Mononuclear cell (primary cell): ENCODE measurements at regions not wholly inside any gene's neighbourhood (a gene's known extent, or its start where the extent isn't known, plus 50 kb on each side); places are given as distances from the start of the nearest gene placed in this dataset.

ENCODE experiments used
- H3K27me3 ChIP-seq: 2 replicates; pipeline ENCODE4 v1.6.0; 2011; ENCODE audit warnings: low read length, control low read depth; ENCODE audit not compliant: insufficient read depth
- H3K4me1 ChIP-seq: 2 replicates; pipeline ENCODE4 v1.5.1; 2011; ENCODE audit warnings: mild to moderate bottlenecking, low read length, control low read depth; ENCODE audit not compliant: insufficient read depth
- H3K4me3 ChIP-seq: 2 replicates; pipeline ENCODE4 v1.5.1; 2011; ENCODE audit warnings: mild to moderate bottlenecking, low read length, moderate library complexity
- H3K9me3 ChIP-seq: 2 replicates; pipeline ENCODE4 v1.5.1; 2011; ENCODE audit warnings: low read depth, mild to moderate bottlenecking, control low read depth, low read length

DNA sequence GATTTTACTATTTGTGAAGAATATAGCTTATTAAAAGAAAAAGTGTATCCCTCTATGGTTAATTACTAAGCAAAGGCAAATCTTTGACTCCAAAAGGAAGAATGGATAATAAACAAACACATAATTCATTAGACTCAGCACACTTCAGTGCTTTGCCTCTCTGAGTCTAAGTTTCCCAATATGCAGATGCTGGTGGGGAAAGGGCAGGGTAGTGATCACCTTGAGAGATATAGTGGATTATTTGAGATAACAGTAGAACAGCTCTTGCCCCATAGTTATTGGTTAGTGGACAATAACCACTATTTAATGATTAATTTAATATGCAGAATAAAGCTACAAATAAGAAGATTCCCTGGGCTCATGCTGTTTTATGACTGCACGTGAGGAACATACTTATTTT is 98.2 kb upstream of the SLC8A1 start:
- Histone ChIP-seq H3K4me3 (no peak overlapping the region), H3K27me3 (no peaks in the 10 kb centered on the region), H3K9me3 (no peaks in the 10 kb centered on the region), H3K4me1 (peaks cover 3% of the 10 kb centered on the region)

DNA sequence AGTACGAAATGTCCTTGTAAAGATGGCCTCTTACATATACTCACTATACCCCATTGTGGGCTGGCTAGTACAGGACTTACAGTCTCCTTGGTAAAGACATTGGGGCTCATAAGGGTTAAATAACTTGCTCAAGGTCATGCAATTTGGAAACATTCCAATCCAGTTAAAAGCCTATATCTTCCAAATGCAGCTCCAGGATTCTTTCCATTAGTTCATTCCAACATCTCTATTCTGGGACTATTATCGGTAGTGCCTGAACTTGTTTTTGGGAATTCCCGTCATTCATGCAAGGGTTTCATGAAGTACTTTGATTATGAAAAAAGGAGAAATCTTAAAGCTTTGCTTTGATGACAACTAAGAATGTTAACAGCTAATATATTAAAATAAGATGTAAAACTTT is 99.2 kb upstream of the SLC8A1 start:
- H3K4me1 ChIP-seq: peaks cover 3% of the 10 kb centered on the region
- H3K9me3 ChIP-seq: no peaks in the 10 kb centered on the region
- H3K27me3 ChIP-seq: no peaks in the 10 kb centered on the region
- H3K4me3 ChIP-seq: no peak overlapping the region

DNA sequence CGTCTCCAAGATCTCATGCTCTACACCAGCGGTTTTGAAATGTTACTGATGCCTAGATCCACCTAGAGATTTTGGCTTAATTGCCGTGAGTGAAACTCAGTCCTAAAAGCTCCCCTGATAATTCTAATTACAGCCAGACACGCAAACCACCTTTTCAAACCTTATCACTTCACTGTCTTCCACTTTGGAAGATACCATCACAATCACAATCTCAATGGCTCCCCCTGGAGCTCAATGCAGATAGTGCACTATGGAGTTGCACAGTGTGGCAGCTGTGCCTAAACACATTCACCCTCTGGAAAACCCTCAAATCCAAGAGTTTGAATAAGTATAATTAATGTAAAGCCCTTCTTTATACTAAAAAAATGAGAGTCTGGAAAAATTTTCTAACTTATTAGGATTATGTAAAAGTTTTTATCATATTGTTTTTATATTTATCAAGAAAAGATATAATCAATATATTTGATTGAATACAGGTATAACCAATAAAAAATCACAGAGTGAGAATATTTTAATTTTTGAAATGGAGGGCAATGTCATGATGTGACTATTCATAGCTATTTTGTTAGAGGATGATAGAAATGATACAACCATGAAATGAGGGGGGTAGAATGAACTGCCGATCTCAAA is 102.9 kb upstream of the SLC8A1 start:
- peaks cover 23% of the 10 kb centered on the region for H3K4me1 ChIP-seq
- H3K4me3 ChIP-seq: no peak overlapping the region
- H3K9me3 ChIP-seq: no peaks in the 10 kb centered on the region
- no peaks in the 10 kb centered on the region for H3K27me3 ChIP-seq

DNA sequence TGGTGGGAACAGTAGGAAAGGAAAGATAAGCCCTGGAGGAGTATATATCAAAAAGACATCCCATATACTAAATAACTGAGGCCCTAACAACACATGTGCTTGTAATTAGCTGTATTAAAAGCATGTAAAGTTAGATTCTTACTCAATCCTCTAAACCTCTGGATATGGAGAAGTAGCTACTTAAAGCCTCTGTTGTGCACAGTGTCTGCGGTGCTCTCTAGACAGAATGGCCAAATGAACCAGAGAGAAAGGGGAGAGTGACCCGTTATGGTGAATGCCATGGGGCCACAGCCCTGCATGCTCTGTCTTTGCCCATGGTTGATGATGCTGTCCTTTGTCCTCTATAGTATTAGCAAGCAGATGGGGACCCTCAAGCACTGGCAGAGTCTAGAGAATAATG is 104.4 kb upstream of the SLC8A1 start:
- Histone ChIP-seq H3K4me3 (no peak overlapping the region), H3K4me1 (peaks cover 23% of the 10 kb centered on the region), H3K9me3 (no peaks in the 10 kb centered on the region), H3K27me3 (no peaks in the 10 kb centered on the region)

DNA sequence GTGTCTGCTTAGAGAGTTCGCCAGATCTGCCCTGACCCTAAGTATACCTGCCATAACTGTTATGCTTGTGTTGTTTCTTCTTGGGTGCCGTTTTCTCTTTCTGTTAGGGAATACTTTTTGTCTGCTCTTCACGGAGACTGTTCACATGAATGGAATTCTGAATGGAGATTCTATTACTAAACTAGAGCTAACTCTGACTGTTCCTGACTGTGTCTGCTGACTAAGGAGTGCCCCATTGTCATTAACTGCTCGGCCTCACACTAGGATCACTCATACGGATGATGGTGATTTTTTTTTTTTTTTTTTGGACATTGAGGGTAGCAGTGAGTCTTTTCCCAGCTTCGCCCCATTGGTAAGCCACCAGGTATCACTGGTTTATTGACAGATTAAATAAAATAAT is 104.8 kb upstream of the SLC8A1 start:
- Histone ChIP-seq H3K4me1 (peaks cover 23% of the 10 kb centered on the region), H3K4me3 (no peak overlapping the region), H3K9me3 (no peaks in the 10 kb centered on the region), H3K27me3 (no peaks in the 10 kb centered on the region)

DNA sequence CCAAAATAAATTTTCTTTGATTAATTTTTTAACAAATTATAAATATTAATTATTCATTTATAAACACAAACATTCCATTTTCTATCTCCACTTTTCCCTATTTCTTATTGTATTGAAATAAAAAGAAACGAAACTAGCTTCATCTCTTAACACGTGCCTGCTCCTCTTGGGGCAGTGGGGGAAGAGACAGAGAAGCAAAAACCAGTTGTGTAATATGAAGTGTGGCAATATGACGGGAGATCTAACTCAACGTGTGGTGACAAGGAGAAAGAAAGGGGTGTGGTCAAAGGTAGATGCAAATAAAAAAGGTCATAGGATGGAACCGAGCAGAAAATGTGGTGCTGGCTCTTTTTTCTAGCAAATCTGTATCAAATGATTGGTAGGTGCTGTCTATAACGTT is 106.9 kb upstream of the SLC8A1 start:
- H3K9me3 ChIP-seq: no peaks in the 10 kb centered on the region
- H3K27me3 ChIP-seq: no peaks in the 10 kb centered on the region
- peaks cover 23% of the 10 kb centered on the region for H3K4me1 ChIP-seq
- no peak overlapping the region for H3K4me3 ChIP-seq

DNA sequence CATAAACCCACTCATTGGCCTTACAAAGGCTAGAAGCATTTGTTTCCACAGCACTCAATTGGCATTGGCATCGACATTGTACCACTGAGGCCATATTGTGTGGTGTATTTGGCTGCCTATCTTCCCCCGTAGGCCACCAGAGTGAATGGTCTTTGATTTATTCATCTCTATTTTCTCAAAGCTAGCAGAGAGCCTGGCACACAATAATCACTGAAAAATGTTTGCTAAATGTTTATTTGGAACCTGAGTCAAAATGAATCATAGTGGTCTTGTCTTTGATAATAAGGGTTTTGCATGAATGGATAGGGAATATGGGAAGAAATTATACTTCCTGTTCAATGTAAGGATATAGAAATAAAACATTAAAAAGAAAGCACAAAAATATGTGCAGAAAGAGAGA is 107.3 kb upstream of the SLC8A1 start:
- no peak overlapping the region for H3K4me3 ChIP-seq
- no peaks in the 10 kb centered on the region for H3K27me3 ChIP-seq
- peaks cover 23% of the 10 kb centered on the region for H3K4me1 ChIP-seq
- H3K9me3 ChIP-seq: no peaks in the 10 kb centered on the region

DNA sequence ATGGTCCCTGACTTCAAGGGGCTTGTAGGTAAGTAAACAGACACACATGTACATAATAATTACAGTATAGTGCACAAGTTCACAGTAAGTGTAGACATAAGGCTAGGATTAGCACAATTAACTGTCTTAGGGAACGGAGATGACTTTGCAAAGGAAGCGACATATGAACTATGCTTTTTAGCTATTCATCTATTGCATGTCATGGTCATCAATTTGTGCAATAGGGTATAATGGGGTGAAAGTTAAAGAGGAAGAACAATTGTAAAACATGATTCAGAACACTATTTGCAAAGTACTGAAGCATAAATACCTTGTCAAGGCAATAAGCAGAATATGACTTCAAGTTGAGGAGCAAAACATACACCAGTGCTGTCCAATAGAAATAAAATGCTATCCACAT is 112.3 kb upstream of the SLC8A1 start:
- Histone ChIP-seq H3K4me3 (no peak overlapping the region), H3K9me3 (no peaks in the 10 kb centered on the region), H3K27me3 (no peaks in the 10 kb centered on the region), H3K4me1 (peaks cover 1% of the 10 kb centered on the region)

DNA sequence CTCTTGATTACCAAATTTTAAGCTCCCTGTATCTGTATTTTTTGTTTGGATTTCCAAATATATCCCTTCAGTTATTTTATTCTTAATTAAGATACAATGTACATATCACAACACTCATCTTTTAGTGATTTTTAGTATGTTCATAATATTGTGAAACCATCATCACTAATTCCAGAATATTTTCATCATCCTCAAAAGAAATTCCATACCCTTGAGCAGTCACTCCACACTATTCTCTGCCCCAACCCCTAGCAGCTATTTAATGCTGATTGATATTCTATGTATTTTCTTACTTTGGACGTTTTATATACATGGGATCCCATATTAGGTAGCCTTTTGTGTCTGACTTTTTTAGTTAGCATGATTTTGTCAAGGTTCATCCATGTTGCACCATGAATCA is 127.4 kb upstream of the SLC8A1 start:
- H3K9me3 ChIP-seq: no peaks in the 10 kb centered on the region
- H3K4me1 ChIP-seq: no peaks in the 10 kb centered on the region
- no peak overlapping the region for H3K4me3 ChIP-seq
- no peaks in the 10 kb centered on the region for H3K27me3 ChIP-seq

DNA sequence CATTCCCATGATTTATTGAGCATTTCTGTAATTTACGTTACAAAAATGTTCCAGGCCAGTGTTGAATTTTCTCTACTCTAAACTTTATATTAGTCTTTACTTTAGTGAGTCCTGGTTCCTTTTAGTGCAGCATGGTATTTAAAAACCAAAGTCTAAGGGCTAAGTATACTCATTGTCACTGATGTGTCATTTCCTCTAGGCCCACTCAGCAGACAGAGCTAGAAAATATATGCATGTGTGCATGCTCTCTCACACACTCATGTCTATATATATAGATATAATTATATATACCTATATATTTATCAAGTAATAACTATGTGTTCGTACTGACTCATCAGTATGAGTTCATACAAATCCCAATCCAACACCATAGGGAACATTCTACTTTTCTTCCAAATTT is 132.5 kb upstream of the SLC8A1 start:
- Histone ChIP-seq H3K9me3 (no peaks in the 10 kb centered on the region), H3K27me3 (no peaks in the 10 kb centered on the region), H3K4me1 (no peaks in the 10 kb centered on the region), H3K4me3 (no peak overlapping the region)

DNA sequence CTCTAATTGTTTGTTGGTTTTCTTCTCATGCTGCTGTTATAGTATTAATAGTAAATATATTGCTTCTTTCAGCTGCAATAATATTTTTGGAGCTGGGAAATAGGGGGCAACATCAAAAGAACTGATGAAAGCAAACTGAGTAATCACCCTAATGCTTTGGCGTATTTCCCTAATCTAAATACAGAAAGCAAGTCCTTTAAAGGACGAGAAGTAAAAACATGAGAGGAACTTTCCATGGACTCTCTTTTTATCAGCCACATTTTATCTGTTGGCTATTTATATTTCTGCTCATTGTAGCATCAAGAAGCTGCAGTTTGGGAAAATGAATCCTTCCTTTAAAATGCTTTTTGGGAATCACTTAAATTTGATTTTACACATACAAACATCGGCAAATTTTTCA is 139.9 kb upstream of the SLC8A1 start:
- no peaks in the 10 kb centered on the region for H3K27me3 ChIP-seq

DNA sequence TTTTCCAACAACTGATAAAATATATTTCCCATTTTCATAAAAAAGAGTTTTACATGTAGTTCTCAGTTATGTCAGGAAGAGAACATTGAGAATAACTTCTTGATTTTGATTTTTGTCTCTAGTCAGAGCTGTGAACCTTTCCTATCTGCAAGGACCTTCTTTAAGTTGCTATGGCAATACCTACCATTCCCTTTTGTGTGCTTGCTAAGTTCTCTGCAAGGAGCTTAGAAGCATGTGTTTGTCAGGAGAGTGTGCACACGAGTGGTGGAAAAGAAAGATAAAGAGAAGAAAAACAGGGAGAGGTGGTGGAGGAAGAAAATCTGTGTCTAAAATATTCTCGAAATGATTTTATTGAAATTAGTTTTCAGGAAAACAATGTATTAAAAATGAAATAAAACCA is 140.3 kb upstream of the SLC8A1 start:
- H3K4me1 ChIP-seq: no peaks in the 10 kb centered on the region
- H3K27me3 ChIP-seq: no peaks in the 10 kb centered on the region
- H3K4me3 ChIP-seq: no peak overlapping the region
- no peaks in the 10 kb centered on the region for H3K9me3 ChIP-seq

More for the DNA sequence above, 139.9 kb upstream of the SLC8A1 start:
- H3K4me3 ChIP-seq: no peak overlapping the region
- no peaks in the 10 kb centered on the region for H3K9me3 ChIP-seq
- H3K4me1 ChIP-seq: no peaks in the 10 kb centered on the region

DNA sequence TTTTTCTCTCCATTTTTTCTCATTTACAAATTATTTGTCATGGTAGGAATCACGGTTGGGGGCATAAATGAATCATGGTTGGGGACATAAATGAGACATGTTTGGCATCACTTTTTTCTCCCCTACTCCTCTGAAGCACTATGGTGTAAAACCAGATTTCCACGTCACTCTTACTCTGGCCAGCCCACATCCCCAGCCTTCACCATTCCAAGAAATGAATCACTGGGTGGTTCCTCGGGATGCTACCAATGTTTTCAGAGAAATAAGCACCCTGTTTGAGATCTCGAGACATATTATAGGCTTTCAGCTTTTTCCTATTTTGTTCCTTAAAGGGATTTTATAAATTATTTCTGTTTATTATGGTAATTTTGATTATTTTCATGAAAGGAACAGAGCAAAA is 155.0 kb upstream of the SLC8A1 start:
- Histone ChIP-seq H3K27me3 (no peaks in the 10 kb centered on the region), H3K4me3 (no peak overlapping the region), H3K4me1 (no peaks in the 10 kb centered on the region)

DNA sequence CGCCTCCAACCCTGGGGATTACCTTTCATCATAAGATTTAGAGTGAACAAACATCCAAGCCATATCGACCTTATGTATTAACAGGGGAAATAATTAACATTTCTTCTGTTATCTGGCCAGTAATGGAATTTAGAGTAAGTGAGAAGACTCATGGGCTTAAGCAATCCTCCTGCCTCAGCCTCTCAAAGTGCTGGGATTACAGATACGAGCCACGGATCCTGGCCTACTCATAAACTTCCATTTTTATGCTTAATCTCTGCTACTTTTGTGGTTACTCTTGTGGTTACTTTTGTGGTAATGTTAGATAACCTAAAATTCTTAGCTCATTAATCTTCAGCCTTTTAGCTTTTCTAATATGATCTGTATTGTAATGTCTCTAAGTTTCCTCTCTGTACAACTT is 159.3 kb upstream of the SLC8A1 start:
- Histone ChIP-seq H3K9me3 (no peaks in the 10 kb centered on the region), H3K27me3 (no peaks in the 10 kb centered on the region), H3K4me1 (no peaks in the 10 kb centered on the region), H3K4me3 (no peak overlapping the region)

More for the DNA sequence above, 155.0 kb upstream of the SLC8A1 start:
- no peaks in the 10 kb centered on the region for H3K9me3 ChIP-seq

DNA sequence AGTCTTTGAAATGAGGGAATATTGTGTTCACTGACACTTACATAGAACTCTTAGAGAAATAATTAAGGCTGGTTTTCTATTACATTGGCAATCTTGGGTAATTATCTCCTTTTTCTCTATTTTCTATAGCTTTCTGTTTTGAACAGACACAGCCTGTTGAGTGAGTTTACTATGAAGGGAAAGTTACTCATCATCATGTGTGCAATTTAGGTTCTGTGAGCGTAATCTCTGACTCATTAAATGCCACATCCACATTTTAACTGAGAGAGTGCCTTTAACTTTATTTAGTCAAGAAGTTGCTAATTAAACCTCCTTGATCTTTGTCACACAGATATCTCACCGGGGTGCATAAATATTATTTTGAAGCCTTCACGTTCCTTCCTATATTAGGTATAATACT is 174.0 kb upstream of the SLC8A1 start:
- no peaks in the 10 kb centered on the region for H3K4me1 ChIP-seq
- no peak overlapping the region for H3K4me3 ChIP-seq
- H3K9me3 ChIP-seq: no peaks in the 10 kb centered on the region
- no peaks in the 10 kb centered on the region for H3K27me3 ChIP-seq

DNA sequence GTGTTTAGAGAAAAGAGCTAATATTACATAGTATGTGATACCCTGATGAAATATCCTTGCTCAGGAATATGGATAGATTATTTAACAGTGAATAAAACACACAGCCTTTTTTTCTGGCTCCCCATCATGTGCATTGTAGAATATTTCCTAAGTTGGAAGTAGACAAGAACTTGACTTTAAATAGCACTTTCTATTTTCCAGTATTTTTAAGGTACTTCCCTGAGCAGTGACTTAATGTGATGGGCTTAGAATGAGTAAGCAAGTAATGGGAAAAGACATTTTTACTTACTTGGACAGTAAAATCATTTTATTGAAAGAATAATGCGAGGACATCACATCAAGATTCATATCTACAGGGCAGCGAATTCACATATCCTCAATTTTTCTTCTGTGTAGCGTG is 176.7 kb upstream of the SLC8A1 start:
- Histone ChIP-seq H3K4me1 (no peaks in the 10 kb centered on the region), H3K27me3 (no peaks in the 10 kb centered on the region), H3K9me3 (no peaks in the 10 kb centered on the region), H3K4me3 (no peak overlapping the region)
